Neural crest cell (in vitro differentiated cells): ENCODE measurements at regions not wholly inside any gene's neighbourhood (a gene's known extent, or its start where the extent isn't known, plus 50 kb on each side); places are given as distances from the start of the nearest gene placed in this dataset.

Experiments
- DNase-seq: peaks from one replicate; pipeline ENCODE4 v3.0.0; 2021; ENCODE audit warnings: low read depth, mixed read lengths, low spot score
- H3K27ac Mint-ChIP-seq: one replicate; pipeline ENCODE4 v1.8.0; 2021; ENCODE audit warnings: mild to moderate bottlenecking, mixed read lengths; ENCODE audit not compliant: unreplicated experiment
- H3K27me3 Mint-ChIP-seq: 2 replicates; pipeline ENCODE4 v1.8.0; 2021; ENCODE audit warnings: low read depth, mild to moderate bottlenecking, mixed read lengths
- H3K36me3 Mint-ChIP-seq: 2 replicates; pipeline ENCODE4 v1.8.0; 2021; ENCODE audit warnings: low read depth, mild to moderate bottlenecking, mixed read lengths
- H3K4me1 Mint-ChIP-seq: 2 replicates; pipeline ENCODE4 v1.8.0; 2021; ENCODE audit warnings: mixed read lengths
- H3K4me3 Mint-ChIP-seq: one replicate; pipeline ENCODE4 v1.8.0; 2021; ENCODE audit warnings: mild to moderate bottlenecking, mixed read lengths
- H3K9me3 Mint-ChIP-seq: 2 replicates; pipeline ENCODE4 v1.8.0; 2021; ENCODE audit warnings: mixed read lengths
- CTCF ChIP-seq: fragments of 200-600 bp; sonication (generic); conservative IDR thresholded peaks from 2 replicates; pipeline ENCODE4 v1.5.0; 2021; ENCODE audit warnings: antibody characterized with exemption, mild to moderate bottlenecking

GRCh38 chr1:18540136-18540765 is 59.5 kb downstream of the KLHDC7A start:
- Mint-ChIP-seq H3K27me3 (peaks cover 68% of the 10 kb centered on the region), H3K4me3 (no peak overlapping the region), H3K36me3 (no peaks in the 10 kb centered on the region), H3K4me1 (peaks cover 23% of the 10 kb centered on the region), H3K27ac (no peak overlapping the region), H3K9me3 (peaks cover 4% of the 10 kb centered on the region)
- no peak for DNase-seq
- TF ChIP-seq CTCF: no peak

- TF ChIP-seq CTCF: no peak
- Mint-ChIP-seq H3K36me3 (no peaks in the 10 kb centered on the region), H3K4me3 (no peak overlapping the region), H3K9me3 (peaks cover 4% of the 10 kb centered on the region), H3K4me1 (peaks cover 23% of the 10 kb centered on the region), H3K27ac (no peak overlapping the region), H3K27me3 (peaks cover 65% of the 10 kb centered on the region)
- no peak for DNase-seq
Observed at GRCh38 chr1:18541046-18541795, 60.5 kb downstream of the KLHDC7A start.

GRCh38 chr1:18542351-18542750 is 61.6 kb downstream of the KLHDC7A start:
- peaks cover 62% of the 10 kb centered on the region for H3K27me3 Mint-ChIP-seq
- no peak overlapping the region for H3K4me3 Mint-ChIP-seq
- H3K36me3 Mint-ChIP-seq: no peaks in the 10 kb centered on the region
- H3K4me1 Mint-ChIP-seq: peaks cover 23% of the 10 kb centered on the region
- peaks cover 4% of the 10 kb centered on the region for H3K9me3 Mint-ChIP-seq
- no peak for TF ChIP-seq CTCF
- no peak for DNase-seq
- H3K27ac Mint-ChIP-seq: peak overlapping the region; percentile 24

- no peak overlapping the region for H3K27ac Mint-ChIP-seq
- H3K4me3 Mint-ChIP-seq: no peak overlapping the region
- no peaks in the 10 kb centered on the region for H3K36me3 Mint-ChIP-seq
- peaks cover 4% of the 10 kb centered on the region for H3K9me3 Mint-ChIP-seq
- H3K4me1 Mint-ChIP-seq: peaks cover 23% of the 10 kb centered on the region
- TF ChIP-seq CTCF: no peak
- DNase-seq: no peak
- H3K27me3 Mint-ChIP-seq: peaks cover 54% of the 10 kb centered on the region
Observed at GRCh38 chr1:18546026-18546425, 65.3 kb downstream of the KLHDC7A start.

GRCh38 chr1:18547460-18547859 is 66.7 kb downstream of the KLHDC7A start:
- Mint-ChIP-seq H3K9me3 (peaks cover 4% of the 10 kb centered on the region), H3K4me3 (no peak overlapping the region), H3K27ac (no peak overlapping the region), H3K4me1 (peaks cover 17% of the 10 kb centered on the region), H3K36me3 (no peaks in the 10 kb centered on the region), H3K27me3 (peaks cover 47% of the 10 kb centered on the region)
- TF ChIP-seq CTCF: no peak
- no peak for DNase-seq
